GM23248 (cell line): ENCODE measurements at regions not wholly inside any gene's neighbourhood (a gene's known extent, or its start where the extent isn't known, plus 50 kb on each side); places are given as distances from the start of the nearest gene placed in this dataset.

Experiments
- EZH2 ChIP-seq: fragments of 200-600 bp; sonication (generic); IDR thresholded peaks from 2 replicates; pipeline ENCODE4 v1.6.1; 2018; ENCODE audit warnings: antibody characterized with exemption, mild to moderate bottlenecking; ENCODE audit not compliant: insufficient read depth, poor library complexity, severe bottlenecking
- EZH2phosphoT487 ChIP-seq: fragments of 200-600 bp; sonication (generic); IDR thresholded peaks from 2 replicates; pipeline ENCODE4 v1.6.1; 2018; ENCODE audit warnings: antibody characterized with exemption, moderate library complexity, mild to moderate bottlenecking, low read depth; ENCODE audit not compliant: insufficient read depth

DNA sequence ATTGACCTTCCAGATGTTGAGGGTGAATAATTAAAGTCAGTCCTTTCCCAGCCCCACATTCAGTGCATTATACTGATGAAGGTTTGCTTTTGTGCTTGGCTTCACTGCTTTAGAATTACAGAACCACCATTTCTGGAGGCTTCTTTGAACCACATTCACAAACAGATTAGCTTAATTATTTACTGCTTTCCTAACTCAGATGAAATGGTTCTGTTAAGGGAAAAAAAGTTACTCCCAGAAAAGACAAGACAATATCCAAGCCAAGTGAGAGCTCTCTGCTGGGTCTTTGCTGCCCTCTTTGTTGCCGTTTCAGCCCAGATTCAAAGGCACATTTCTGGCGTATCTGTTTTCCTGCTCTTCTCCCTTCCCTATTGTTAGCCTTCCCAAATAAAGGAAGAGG is 188.9 kb downstream of the AHR start:
- TF ChIP-seq EZH2phosphoT487 (no peak), EZH2 (no peak)
